Panc1 (cell line): ENCODE measurements at regions not wholly inside any gene's neighbourhood (a gene's known extent, or its start where the extent isn't known, plus 50 kb on each side); places are given as distances from the start of the nearest gene placed in this dataset.

Experiments
- CTCF ChIP-seq: fragments of 450-650 bp; IDR thresholded peaks from 2 replicates; pipeline ENCODE4 v1.5.1; 2017; ENCODE audit warnings: mild to moderate bottlenecking
- POLR2AphosphoS5 ChIP-seq: IDR thresholded peaks from 2 replicates; pipeline ENCODE4 v1.6.1; 2012; ENCODE audit warnings: mild to moderate bottlenecking, low read depth, low read length, moderate library complexity

GRCh38 chr7:1359051-1359400, 100.2 kb downstream of the MICALL2 start:
- TF ChIP-seq CTCF (no peak), POLR2AphosphoS5 (no peak)
